HepG2 (cell line): ENCODE measurements at regions not wholly inside any gene's neighbourhood (a gene's known extent, or its start where the extent isn't known, plus 50 kb on each side); places are given as distances from the start of the nearest gene placed in this dataset.
A peak's percentile ranks its signal among the peaks of the same experiment; 100 is the strongest.

ENCODE experiments used
- ATAC-seq: fragments of 200-7000 bp; cut with Tn5 transposase; 3 replicates; pipeline ENCODE4 v1.9.1; 2020; ENCODE audit warnings: mild to moderate bottlenecking, moderate library complexity
- BruUV-seq: library from RNA; stranded (reverse); fragments of 400-500 nt; replicated peaks from 2 replicates; lab custom pipeline; 2021; lab: Mats Ljungman, UMichigan
- CTCF ChIA-PET: fragments of 300-600 bp; formaldehyde crosslinking; extraction: SDS; loops from one replicate; lab custom pipeline; 2021; ENCODE audit warnings: low total read pairs, inconsistent platforms, low intra/inter-chr PET ratio; lab: Yijun Ruan, JAX
- POLR2A ChIA-PET: fragments of 350-600 bp; sonication (Branson Sonifier 250); formaldehyde crosslinking; loops from one replicate; lab custom pipeline; 2020; ENCODE audit warnings: antibody characterized with exemption, inconsistent platforms; lab: Yijun Ruan, JAX
- DNase-seq: peaks from one replicate; pipeline ENCODE4 v3.0.0-alpha.2; 2015; ENCODE audit warnings: low spot score
- FAIRE-seq: peaks from 3 replicates; lab custom pipeline; 2011; peaks lifted over from hg19 to GRCh38; lab: Jason Lieb, UNC
- H2AFZ ChIP-seq: one replicate; pipeline ENCODE4 v1.6.1; 2011; ENCODE audit warnings: low read length, inconsistent platforms
- H3K27ac ChIP-seq: fragments of 300-600 bp; 3 replicates; pipeline ENCODE4 v1.8.0; 2011; ENCODE audit warnings: mixed run types, mild to moderate bottlenecking, mixed read lengths, low read length, inconsistent platforms; ENCODE audit not compliant: insufficient read depth; ENCODE audit errors: extremely low read length
- H3K27me3 ChIP-seq, 2 experiments: fragments of 200-600 bp in 1 of 2; 2 replicates in 1 of 2; 3 replicates in 1 of 2; pipeline versions ENCODE4 v1.6.0 to v1.8.0; 2011; ENCODE audit warnings: low read length in 2 of 2, mild to moderate bottlenecking in 2 of 2, moderate library complexity in 2 of 2, inconsistent platforms in 1 of 2; ENCODE audit not compliant: insufficient read depth in 2 of 2, control insufficient read depth in 1 of 2
- H3K36me3 ChIP-seq, 2 experiments: fragments of 200-600 bp in 1 of 2; replicated peaks in 1 of 2; 2 replicates in 1 of 2; 3 replicates in 1 of 2; pipeline versions ENCODE4 v1.5.1 to v1.8.0; 2011; ENCODE audit warnings: low read length in 2 of 2, inconsistent platforms in 1 of 2; ENCODE audit not compliant: insufficient read depth in 2 of 2, control insufficient read depth in 1 of 2
- H3K4me1 ChIP-seq: 2 replicates; pipeline ENCODE4 v1.5.1; 2012; ENCODE audit warnings: low read length, inconsistent platforms; ENCODE audit not compliant: insufficient read depth
- H3K4me2 ChIP-seq: 2 replicates; pipeline ENCODE4 v1.6.0; 2011; ENCODE audit warnings: low read depth, low read length, inconsistent platforms
- H3K4me3 ChIP-seq, 3 experiments: fragments of 200-600 bp in 1 of 3; sonication (generic), shearing (Covaris generic) in 1 of 3; replicated peaks in 1 of 3; 2 replicates each; pipeline ENCODE4 v1.5.1; 2011 to 2016; ENCODE audit warnings: low read length in 3 of 3, inconsistent platforms in 2 of 3, low read depth in 2 of 3, mild to moderate bottlenecking in 2 of 3, control low read depth in 1 of 3, mixed read lengths in 1 of 3; ENCODE audit not compliant: insufficient read depth in 1 of 3
- H3K79me2 ChIP-seq: one replicate; pipeline ENCODE4 v1.6.1; 2011; ENCODE audit warnings: low read length, inconsistent platforms; ENCODE audit not compliant: insufficient read depth
- H3K9ac ChIP-seq: 2 replicates; pipeline ENCODE4 v1.6.0; 2011; ENCODE audit warnings: mild to moderate bottlenecking, low read depth, low read length, inconsistent platforms; ENCODE audit not compliant: insufficient read depth
- H3K9me3 ChIP-seq: 2 replicates; pipeline ENCODE4 v1.5.1; 2012; ENCODE audit warnings: mild to moderate bottlenecking, low read length
- H4K20me1 ChIP-seq: 2 replicates; pipeline ENCODE4 v1.6.0; 2011; ENCODE audit warnings: inconsistent platforms, mild to moderate bottlenecking, low read length, moderate library complexity; ENCODE audit not compliant: insufficient read depth
- ATF1 ChIP-seq: IDR thresholded peaks from 2 replicates; pipeline ENCODE4 v1.6.1; 2016; ENCODE audit warnings: mild to moderate bottlenecking, control low read depth
- EHMT2 ChIP-seq: fragments of 200-600 bp; sonication (generic); IDR thresholded peaks from 2 replicates; pipeline ENCODE4 v1.7.0; 2017; ENCODE audit warnings: antibody characterized with exemption, low read depth, low read length, borderline replicate concordance
- FOXJ3 ChIP-seq: sonication (generic); formaldehyde crosslinking; IDR thresholded peaks from 2 replicates; pipeline ENCODE4 v1.4.0; 2020; ENCODE audit warnings: missing genetic modification reagents, mild to moderate bottlenecking, borderline replicate concordance
- ISL2 ChIP-seq: sonication (generic); formaldehyde crosslinking; IDR thresholded peaks from 2 replicates; pipeline ENCODE4 v1.5.0; 2020; ENCODE audit warnings: missing genetic modification reagents
- JUNB ChIP-seq: sonication (generic); formaldehyde crosslinking; IDR thresholded peaks from 2 replicates; pipeline ENCODE4 v1.8.0; 2022; ENCODE audit warnings: missing genetic modification reagents, mild to moderate bottlenecking, borderline replicate concordance
- KDM3A ChIP-seq: IDR thresholded peaks from 2 replicates; pipeline ENCODE4 v1.6.1; 2018; ENCODE audit warnings: low read depth, missing compliant biosample characterization
- SIX4 ChIP-seq: sonication (generic); formaldehyde crosslinking; IDR thresholded peaks from 2 replicates; pipeline ENCODE4 v1.4.0; 2020; ENCODE audit warnings: missing genetic modification reagents
- THRA ChIP-seq: sonication (generic); formaldehyde crosslinking; IDR thresholded peaks from 2 replicates; pipeline ENCODE4 v1.4.0; 2020; ENCODE audit warnings: missing genetic modification reagents, borderline replicate concordance
- ZGPAT ChIP-seq: IDR thresholded peaks from 2 replicates; pipeline ENCODE4 v1.6.1; 2016; ENCODE audit warnings: mild to moderate bottlenecking
- ZNF260 ChIP-seq: sonication (generic); formaldehyde crosslinking; IDR thresholded peaks from 2 replicates; pipeline ENCODE4 v1.4.0; 2020; ENCODE audit warnings: missing genetic modification reagents, low read depth, mild to moderate bottlenecking, borderline replicate concordance
- ZNF337 ChIP-seq: sonication (generic); formaldehyde crosslinking; IDR thresholded peaks from 2 replicates; pipeline ENCODE4 v1.5.1; 2020; ENCODE audit warnings: missing genetic modification reagents, low read depth, mild to moderate bottlenecking, borderline replicate concordance
- ZNF33A ChIP-seq: sonication (generic); formaldehyde crosslinking; IDR thresholded peaks from 2 replicates; pipeline ENCODE4 v1.5.1; 2020; ENCODE audit warnings: missing genetic modification reagents, mild to moderate bottlenecking, moderate library complexity, borderline replicate concordance
- ZNF512B ChIP-seq: sonication (generic); formaldehyde crosslinking; IDR thresholded peaks from 2 replicates; pipeline ENCODE4 v1.5.1; 2020; ENCODE audit warnings: missing genetic modification reagents, mild to moderate bottlenecking, borderline replicate concordance
- ZNF605 ChIP-seq: sonication (generic); formaldehyde crosslinking; IDR thresholded peaks from 2 replicates; pipeline ENCODE4 v1.8.0; 2022; ENCODE audit warnings: mild to moderate bottlenecking, missing genetic modification reagents
- ZNF672 ChIP-seq: sonication (generic); formaldehyde crosslinking; IDR thresholded peaks from 2 replicates; pipeline ENCODE4 v1.8.1; 2022; ENCODE audit warnings: missing genetic modification reagents
- ZXDC ChIP-seq: sonication (generic); formaldehyde crosslinking; IDR thresholded peaks from 2 replicates; pipeline ENCODE4 v1.5.0; 2020; ENCODE audit warnings: mild to moderate bottlenecking, missing genetic modification reagents
- WGBS: methylation state at CpG from one replicate; pipeline ENCODE4 v1.1.6; 2017; ENCODE audit warnings: low lambda C conversion rate; 5-methylcytosine and 5-hydroxymethylcytosine counted together
- in situ Hi-C: cut with HindIII; loops from 2 replicates; pipeline ENCODE4 v1.10.0; 2017; ENCODE audit warnings: low pct_unique_long_range_greater_than_20kb; ENCODE audit not compliant: extremely low pct_ligation_motif_present
- intact Hi-C: fragments of 100-400 bp; cut with micrococcal nuclease; formaldehyde crosslinking; loops from one replicate; pipeline ENCODE4 v1.10.0; 2022; ENCODE audit not compliant: unreplicated experiment

- Histone ChIP-seq H4K20me1 (no peaks in the 10 kb centered on the region), H3K4me2 (no peak overlapping the region), H3K27me3 (peaks cover 0 to 47% of the 10 kb centered on the region in 2 experiments; a peak in 4 of 5 replicates), H3K4me1 (no peaks in the 10 kb centered on the region), H2AFZ (no peak overlapping the region), H3K27ac (no peak overlapping the region), H3K36me3 (no peaks in the 10 kb centered on the region), H3K79me2 (no peaks in the 10 kb centered on the region), H3K9me3 (no peaks in the 10 kb centered on the region), H3K9ac (no peak overlapping the region), H3K4me3 (no peak overlapping the region)
- no peak for DNase-seq
- POLR2A ChIA-PET = no interaction called here
- in situ Hi-C loops = no loop called here
- 43% methylated on average over 8 of the region's 15 CpGs for WGBS
- ATAC-seq = peak; percentile 59
- no peak for FAIRE-seq
- intact Hi-C loops = no loop called here
- CTCF ChIA-PET = no interaction called here
- no TSS peak for BruUV-seq
- TF ChIP-seq ZNF605 (CRISPR knock-in tag) = no peak
- no peak for TF ChIP-seq ISL2 (CRISPR knock-in tag)
- no peak for TF ChIP-seq FOXJ3 (CRISPR knock-in tag)
- no peak for TF ChIP-seq ZNF512B (CRISPR knock-in tag)
- TF ChIP-seq THRA = no peak
- no peak for TF ChIP-seq ZNF260 (CRISPR knock-in tag)
- no peak for TF ChIP-seq ZNF33A
- TF ChIP-seq EHMT2 = no peak
- TF ChIP-seq KDM3A = no peak
- TF ChIP-seq JUNB = no peak
- no peak for TF ChIP-seq ATF1 (CRISPR knock-in tag)
- TF ChIP-seq ZNF672 (CRISPR knock-in tag) = no peak
- TF ChIP-seq ZNF337 = no peak
- no peak for TF ChIP-seq ZXDC (CRISPR knock-in tag)
- no peak for TF ChIP-seq SIX4 (CRISPR knock-in tag)
- TF ChIP-seq ZGPAT = no peak
Observed at GRCh38 chr2:3062476-3063260, 314.9 kb downstream of the EIPR1 start.
